HEK293 (cell line): ENCODE measurements at regions not wholly inside any gene's neighbourhood (a gene's known extent, or its start where the extent isn't known, plus 50 kb on each side); places are given as distances from the start of the nearest gene placed in this dataset.

Experiments used
- FEZF1 ChIP-seq: fragments of 450-650 bp; formaldehyde crosslinking; IDR thresholded peaks from 2 replicates; pipeline ENCODE4 v1.5.1; 2016; ENCODE audit warnings: missing biosample characterization, missing genetic modification characterization
- WT1 ChIP-seq: fragments of 450-650 bp; formaldehyde crosslinking; IDR thresholded peaks from 2 replicates; pipeline ENCODE4 v1.5.1; 2016; ENCODE audit warnings: missing biosample characterization, missing genetic modification characterization
- ZBTB17 ChIP-seq: fragments of 450-650 bp; formaldehyde crosslinking; IDR thresholded peaks from 2 replicates; pipeline ENCODE4 v1.5.1; 2016; ENCODE audit warnings: missing biosample characterization, missing genetic modification characterization
- ZNF146 ChIP-seq: fragments of 450-650 bp; formaldehyde crosslinking; IDR thresholded peaks from 2 replicates; pipeline ENCODE4 v1.5.1; 2016; ENCODE audit warnings: missing biosample characterization, missing genetic modification characterization
- ZNF274 ChIP-seq, 2 experiments: fragments of 200-500 bp in 1 of 2; fragments of 450-650 bp in 1 of 2; sonication (Bioruptor generic) in 1 of 2; formaldehyde crosslinking in 1 of 2; IDR thresholded peaks; 2 replicates each; pipeline versions ENCODE4 v1.5.1 to v1.6.1; 2014 to 2016; ENCODE audit warnings: borderline replicate concordance in 1 of 2, inconsistent platforms in 1 of 2, low read length in 1 of 2, missing biosample characterization in 1 of 2, missing genetic modification characterization in 1 of 2
- ZNF354C ChIP-seq: fragments of 450-650 bp; formaldehyde crosslinking; IDR thresholded peaks from 2 replicates; pipeline ENCODE4 v1.5.1; 2016; ENCODE audit warnings: missing biosample characterization, missing genetic modification characterization, low read depth, borderline replicate concordance
- ZNF530 ChIP-seq: fragments of 450-650 bp; formaldehyde crosslinking; IDR thresholded peaks from 2 replicates; pipeline ENCODE4 v1.5.1; 2016; ENCODE audit warnings: low read depth, missing biosample characterization, missing genetic modification characterization
- ZNF707 ChIP-seq: fragments of 450-650 bp; formaldehyde crosslinking; IDR thresholded peaks from 2 replicates; pipeline ENCODE4 v1.5.1; 2016; ENCODE audit warnings: missing biosample characterization, missing genetic modification characterization
- ZNF785 ChIP-seq: fragments of 450-650 bp; formaldehyde crosslinking; IDR thresholded peaks from 2 replicates; pipeline ENCODE4 v1.5.1; 2016; ENCODE audit warnings: missing biosample characterization, missing genetic modification characterization
- TF ChIP-seq, protein P1 (sequence below): fragments of 450-650 bp; formaldehyde crosslinking; IDR thresholded peaks from 2 replicates; pipeline ENCODE4 v1.5.1; 2016; ENCODE audit warnings: missing biosample characterization, missing genetic modification characterization

- TF ChIP-seq, protein P1, sequence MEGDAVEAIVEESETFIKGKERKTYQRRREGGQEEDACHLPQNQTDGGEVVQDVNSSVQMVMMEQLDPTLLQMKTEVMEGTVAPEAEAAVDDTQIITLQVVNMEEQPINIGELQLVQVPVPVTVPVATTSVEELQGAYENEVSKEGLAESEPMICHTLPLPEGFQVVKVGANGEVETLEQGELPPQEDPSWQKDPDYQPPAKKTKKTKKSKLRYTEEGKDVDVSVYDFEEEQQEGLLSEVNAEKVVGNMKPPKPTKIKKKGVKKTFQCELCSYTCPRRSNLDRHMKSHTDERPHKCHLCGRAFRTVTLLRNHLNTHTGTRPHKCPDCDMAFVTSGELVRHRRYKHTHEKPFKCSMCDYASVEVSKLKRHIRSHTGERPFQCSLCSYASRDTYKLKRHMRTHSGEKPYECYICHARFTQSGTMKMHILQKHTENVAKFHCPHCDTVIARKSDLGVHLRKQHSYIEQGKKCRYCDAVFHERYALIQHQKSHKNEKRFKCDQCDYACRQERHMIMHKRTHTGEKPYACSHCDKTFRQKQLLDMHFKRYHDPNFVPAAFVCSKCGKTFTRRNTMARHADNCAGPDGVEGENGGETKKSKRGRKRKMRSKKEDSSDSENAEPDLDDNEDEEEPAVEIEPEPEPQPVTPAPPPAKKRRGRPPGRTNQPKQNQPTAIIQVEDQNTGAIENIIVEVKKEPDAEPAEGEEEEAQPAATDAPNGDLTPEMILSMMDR (tag by site-specific recombination), result no peak
- TF ChIP-seq ZNF146 (tag by site-specific recombination) (no peak), ZNF707 (tag by site-specific recombination) (no peak), WT1 (no peak), ZBTB17 (no peak), ZNF785 (no peak), ZNF530 (tag by site-specific recombination) (no peak), ZNF274 (IDR thresholded peaks at IDR 0.05; ENCODE audit: low read length) (no peak), ZNF274 (tag by site-specific recombination; IDR thresholded peaks at IDR 0.05; ENCODE audit: borderline replicate concordance) (no peak), FEZF1 (tag by site-specific recombination) (no peak), ZNF354C (no peak)
Observed at GRCh38 chr6:144654506-144654905, 369.4 kb downstream of the UTRN start.
